ENCODE measurements at regions not wholly inside any gene's neighbourhood (a gene's known extent, or its start where the extent isn't known, plus 50 kb on each side); places are given as distances from the start of the nearest gene placed in this dataset.

- no peak overlapping the region for H3K9ac ChIP-seq (ENCODE audit: low read length)
- no peak for TF ChIP-seq EZH2 (IDR thresholded peaks at IDR 0.05; ENCODE audit: insufficient read depth, low read length)
- no peak for TF ChIP-seq CTCF (IDR thresholded peaks at IDR 0.05; ENCODE audit: insufficient read depth, low read depth, low read length)
- no peaks in the 10 kb centered on the region for H3K36me3 ChIP-seq (ENCODE audit: insufficient read depth, low read length)
- no peak for FAIRE-seq
- Mint-ChIP-seq H3K36me3 (ENCODE audit: low read depth, unreplicated experiment) (no peaks in the 10 kb centered on the region), H3K27me3 (ENCODE audit: low read depth, unreplicated experiment) (no peaks in the 10 kb centered on the region), H3K9me3 (ENCODE audit: unreplicated experiment) (no peaks in the 10 kb centered on the region), H3K27ac (ENCODE audit: unreplicated experiment) (no peak overlapping the region), H3K4me3 (ENCODE audit: unreplicated experiment) (no peak overlapping the region), H3K4me1 (ENCODE audit: low read depth, unreplicated experiment) (peaks cover 4% of the 10 kb centered on the region)
- no peaks in the 10 kb centered on the region for H4K20me1 ChIP-seq (ENCODE audit: insufficient read depth, low read length)
- H3K27me3 ChIP-seq (ENCODE audit: insufficient read depth, low read length): no peaks in the 10 kb centered on the region
- H3K9me3 ChIP-seq (ENCODE audit: insufficient read depth, low read depth, low read length): no peaks in the 10 kb centered on the region
- H3K4me1 ChIP-seq (ENCODE audit: insufficient read depth, low read length): peaks cover 4% of the 10 kb centered on the region
- no peak overlapping the region for H3K4me3 ChIP-seq (ENCODE audit: insufficient read depth, low read depth, low read length)
- no peak overlapping the region for H3K27ac ChIP-seq (ENCODE audit: low read depth, low read length)
- no peak for DNase-seq (ENCODE audit: low read depth)
- H3K79me2 ChIP-seq (ENCODE audit: insufficient read depth, low read length): no peaks in the 10 kb centered on the region
- no peak overlapping the region for H2AFZ ChIP-seq (ENCODE audit: low read depth, low read length)
- H3K4me2 ChIP-seq (ENCODE audit: low read length): no peak overlapping the region
Measured at GRCh38 chr12:30012816-30013450, 229.2 kb upstream of the TMTC1 start.

GRCh38 chr12:30010071-30011052 lies 226.6 kb upstream of the TMTC1 start:
- Mint-ChIP-seq H3K4me1 (ENCODE audit: low read depth, unreplicated experiment) (peaks cover 4% of the 10 kb centered on the region), H3K4me3 (ENCODE audit: unreplicated experiment) (no peak overlapping the region), H3K9me3 (ENCODE audit: unreplicated experiment) (no peaks in the 10 kb centered on the region), H3K27ac (ENCODE audit: unreplicated experiment) (no peak overlapping the region), H3K27me3 (ENCODE audit: low read depth, unreplicated experiment) (no peaks in the 10 kb centered on the region), H3K36me3 (ENCODE audit: low read depth, unreplicated experiment) (no peaks in the 10 kb centered on the region)
- TF ChIP-seq CTCF (IDR thresholded peaks at IDR 0.05; ENCODE audit: insufficient read depth, low read depth, low read length): no peak
- TF ChIP-seq EZH2 (IDR thresholded peaks at IDR 0.05; ENCODE audit: insufficient read depth, low read length): no peak
- Histone ChIP-seq H3K9me3 (ENCODE audit: insufficient read depth, low read depth, low read length) (no peaks in the 10 kb centered on the region), H3K27ac (ENCODE audit: low read depth, low read length) (peak overlapping the region; percentile 55), H3K27me3 (ENCODE audit: insufficient read depth, low read length) (no peaks in the 10 kb centered on the region), H3K4me2 (ENCODE audit: low read length) (no peak overlapping the region), H3K36me3 (ENCODE audit: insufficient read depth, low read length) (no peaks in the 10 kb centered on the region), H4K20me1 (ENCODE audit: insufficient read depth, low read length) (no peaks in the 10 kb centered on the region), H3K4me1 (ENCODE audit: insufficient read depth, low read length) (peaks cover 4% of the 10 kb centered on the region), H3K9ac (ENCODE audit: low read length) (no peak overlapping the region), H2AFZ (ENCODE audit: low read depth, low read length) (no peak overlapping the region), H3K79me2 (ENCODE audit: insufficient read depth, low read length) (no peaks in the 10 kb centered on the region), H3K4me3 (ENCODE audit: insufficient read depth, low read depth, low read length) (no peak overlapping the region)
- peak; percentile 89 for DNase-seq (ENCODE audit: low read depth)
- FAIRE-seq: no peak
